HepG2 (cell line): ENCODE measurements at regions not wholly inside any gene's neighbourhood (a gene's known extent, or its start where the extent isn't known, plus 50 kb on each side); places are given as distances from the start of the nearest gene placed in this dataset.

Experiments used
- ATAC-seq: fragments of 200-7000 bp; cut with Tn5 transposase; 3 replicates; pipeline ENCODE4 v1.9.1; 2020; ENCODE audit warnings: mild to moderate bottlenecking, moderate library complexity
- BruUV-seq: library from RNA; stranded (reverse); fragments of 400-500 nt; replicated peaks from 2 replicates; lab custom pipeline; 2021; lab: Mats Ljungman, UMichigan
- CTCF ChIA-PET: fragments of 300-600 bp; formaldehyde crosslinking; extraction: SDS; loops from one replicate; lab custom pipeline; 2021; ENCODE audit warnings: low total read pairs, inconsistent platforms, low intra/inter-chr PET ratio; lab: Yijun Ruan, JAX
- POLR2A ChIA-PET: fragments of 350-600 bp; sonication (Branson Sonifier 250); formaldehyde crosslinking; loops from one replicate; lab custom pipeline; 2020; ENCODE audit warnings: antibody characterized with exemption, inconsistent platforms; lab: Yijun Ruan, JAX
- DNase-seq: peaks from one replicate; pipeline ENCODE4 v3.0.0-alpha.2; 2015; ENCODE audit warnings: low spot score
- FAIRE-seq: peaks from 3 replicates; lab custom pipeline; 2011; peaks lifted over from hg19 to GRCh38; lab: Jason Lieb, UNC
- H2AFZ ChIP-seq: one replicate; pipeline ENCODE4 v1.6.1; 2011; ENCODE audit warnings: low read length, inconsistent platforms
- H3K27ac ChIP-seq: fragments of 300-600 bp; 3 replicates; pipeline ENCODE4 v1.8.0; 2011; ENCODE audit warnings: mixed run types, mild to moderate bottlenecking, mixed read lengths, low read length, inconsistent platforms; ENCODE audit not compliant: insufficient read depth; ENCODE audit errors: extremely low read length
- H3K27me3 ChIP-seq, 2 experiments: fragments of 200-600 bp in 1 of 2; 2 replicates in 1 of 2; 3 replicates in 1 of 2; pipeline versions ENCODE4 v1.6.0 to v1.8.0; 2011; ENCODE audit warnings: low read length in 2 of 2, mild to moderate bottlenecking in 2 of 2, moderate library complexity in 2 of 2, inconsistent platforms in 1 of 2; ENCODE audit not compliant: insufficient read depth in 2 of 2, control insufficient read depth in 1 of 2
- H3K36me3 ChIP-seq, 2 experiments: fragments of 200-600 bp in 1 of 2; replicated peaks in 1 of 2; 2 replicates in 1 of 2; 3 replicates in 1 of 2; pipeline versions ENCODE4 v1.5.1 to v1.8.0; 2011; ENCODE audit warnings: low read length in 2 of 2, inconsistent platforms in 1 of 2; ENCODE audit not compliant: insufficient read depth in 2 of 2, control insufficient read depth in 1 of 2
- H3K4me1 ChIP-seq: 2 replicates; pipeline ENCODE4 v1.5.1; 2012; ENCODE audit warnings: low read length, inconsistent platforms; ENCODE audit not compliant: insufficient read depth
- H3K4me2 ChIP-seq: 2 replicates; pipeline ENCODE4 v1.6.0; 2011; ENCODE audit warnings: low read depth, low read length, inconsistent platforms
- H3K4me3 ChIP-seq, 3 experiments: fragments of 200-600 bp in 1 of 3; sonication (generic), shearing (Covaris generic) in 1 of 3; replicated peaks in 1 of 3; 2 replicates each; pipeline ENCODE4 v1.5.1; 2011 to 2016; ENCODE audit warnings: low read length in 3 of 3, inconsistent platforms in 2 of 3, low read depth in 2 of 3, mild to moderate bottlenecking in 2 of 3, control low read depth in 1 of 3, mixed read lengths in 1 of 3; ENCODE audit not compliant: insufficient read depth in 1 of 3
- H3K79me2 ChIP-seq: one replicate; pipeline ENCODE4 v1.6.1; 2011; ENCODE audit warnings: low read length, inconsistent platforms; ENCODE audit not compliant: insufficient read depth
- H3K9ac ChIP-seq: 2 replicates; pipeline ENCODE4 v1.6.0; 2011; ENCODE audit warnings: mild to moderate bottlenecking, low read depth, low read length, inconsistent platforms; ENCODE audit not compliant: insufficient read depth
- H3K9me3 ChIP-seq: 2 replicates; pipeline ENCODE4 v1.5.1; 2012; ENCODE audit warnings: mild to moderate bottlenecking, low read length
- H4K20me1 ChIP-seq: 2 replicates; pipeline ENCODE4 v1.6.0; 2011; ENCODE audit warnings: inconsistent platforms, mild to moderate bottlenecking, low read length, moderate library complexity; ENCODE audit not compliant: insufficient read depth
- NFE2 ChIP-seq: sonication (generic); formaldehyde crosslinking; IDR thresholded peaks from 2 replicates; pipeline ENCODE4 v1.4.0; 2020; ENCODE audit warnings: missing genetic modification reagents
- SMARCC2 ChIP-seq: fragments of 450-650 bp; IDR thresholded peaks from 2 replicates; pipeline ENCODE4 v1.6.1; 2017; ENCODE audit warnings: antibody characterized with exemption, mild to moderate bottlenecking
- SNAI1 ChIP-seq: sonication (generic); formaldehyde crosslinking; IDR thresholded peaks from 2 replicates; pipeline ENCODE4 v1.5.0; 2020; ENCODE audit warnings: mild to moderate bottlenecking, missing genetic modification reagents, borderline replicate concordance
- STAT5B ChIP-seq: sonication (generic); formaldehyde crosslinking; IDR thresholded peaks from 2 replicates; pipeline ENCODE4 v1.4.0; 2020; ENCODE audit warnings: missing genetic modification reagents
- ZFP1 ChIP-seq: IDR thresholded peaks from 2 replicates; pipeline ENCODE4 v1.6.1; 2016
- ZIK1 ChIP-seq: sonication (generic); formaldehyde crosslinking; IDR thresholded peaks from 2 replicates; pipeline ENCODE4 v1.5.0; 2020; ENCODE audit warnings: mild to moderate bottlenecking, low read depth, missing genetic modification reagents, borderline replicate concordance
- ZSCAN20 ChIP-seq: sonication (generic); formaldehyde crosslinking; IDR thresholded peaks from 2 replicates; pipeline ENCODE4 v1.4.0; 2020; ENCODE audit warnings: missing genetic modification reagents, mild to moderate bottlenecking, borderline replicate concordance
- WGBS: methylation state at CpG from one replicate; pipeline ENCODE4 v1.1.6; 2017; ENCODE audit warnings: low lambda C conversion rate; 5-methylcytosine and 5-hydroxymethylcytosine counted together
- in situ Hi-C: cut with HindIII; loops from 2 replicates; pipeline ENCODE4 v1.10.0; 2017; ENCODE audit warnings: low pct_unique_long_range_greater_than_20kb; ENCODE audit not compliant: extremely low pct_ligation_motif_present
- intact Hi-C: fragments of 100-400 bp; cut with micrococcal nuclease; formaldehyde crosslinking; loops from one replicate; pipeline ENCODE4 v1.10.0; 2022; ENCODE audit not compliant: unreplicated experiment
- TF ChIP-seq, protein P1 (sequence below): sonication (generic); formaldehyde crosslinking; IDR thresholded peaks from 2 replicates; pipeline ENCODE4 v1.5.1; 2020; ENCODE audit warnings: missing genetic modification reagents, mild to moderate bottlenecking, borderline replicate concordance

DNA sequence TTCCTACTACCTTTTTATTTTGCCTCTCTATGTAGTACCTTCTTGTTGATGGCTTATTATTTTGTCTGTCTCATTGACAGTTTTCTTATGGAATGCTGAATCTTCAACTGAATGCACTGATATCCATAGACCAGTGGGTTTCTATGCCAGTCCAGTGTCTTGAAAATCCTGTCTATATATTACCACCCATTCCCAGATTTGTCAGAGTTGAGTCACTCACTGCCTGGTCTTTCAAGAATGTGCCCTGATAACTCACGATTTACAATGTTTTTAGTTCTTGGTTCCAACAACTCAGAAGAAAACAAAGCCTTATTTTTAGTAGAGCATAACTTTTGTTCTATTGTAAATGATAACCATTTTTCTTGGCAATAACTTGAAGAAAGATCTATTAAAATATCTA is 606.0 kb upstream of the PITX2 start:
- TF ChIP-seq SNAI1 (CRISPR knock-in tag), result no peak
- no peak for TF ChIP-seq STAT5B (CRISPR knock-in tag)
- in situ Hi-C loops, result no loop called here
- intact Hi-C loops, result no loop called here
- Histone ChIP-seq H3K9ac (no peak overlapping the region), H3K4me2 (no peak overlapping the region), H3K4me3 (no peak overlapping the region), H3K9me3 (no peaks in the 10 kb centered on the region), H3K4me1 (no peaks in the 10 kb centered on the region), H4K20me1 (no peaks in the 10 kb centered on the region), H3K79me2 (no peaks in the 10 kb centered on the region), H3K36me3 (no peaks in the 10 kb centered on the region), H3K27me3 (no peaks in the 10 kb centered on the region), H3K27ac (no peak overlapping the region), H2AFZ (no peak overlapping the region)
- 3% methylated on average over 1 of the region's 1 CpG for WGBS
- no peak for DNase-seq
- no peak for FAIRE-seq
- POLR2A ChIA-PET, result no interaction called here
- no peak for ATAC-seq
- BruUV-seq, result no TSS peak
- CTCF ChIA-PET, result no interaction called here

DNA sequence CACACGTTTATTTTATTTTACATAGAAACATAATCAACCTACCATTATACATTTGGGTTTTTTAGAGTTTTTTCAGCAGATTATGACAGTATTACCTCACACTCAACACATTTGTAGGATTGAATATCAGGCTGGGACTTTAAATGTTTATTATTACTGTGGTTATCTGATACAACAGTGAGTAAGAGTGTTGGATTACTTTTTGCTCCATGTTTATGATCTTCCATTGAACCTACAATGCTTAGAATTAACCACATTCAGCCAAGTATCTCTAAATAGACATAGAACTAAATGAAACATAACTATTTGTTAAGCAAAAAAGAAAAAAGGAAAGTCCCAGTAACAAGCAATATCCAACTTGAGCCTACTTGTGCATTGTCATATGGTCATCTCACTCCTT is 607.4 kb upstream of the PITX2 start:
- H3K79me2 ChIP-seq, result no peaks in the 10 kb centered on the region
- ChIA-PET POLR2A (no interaction called here), CTCF (no interaction called here)
- FAIRE-seq, result no peak
- no peak overlapping the region for H3K9ac ChIP-seq
- no peaks in the 10 kb centered on the region for H3K27me3 ChIP-seq
- no peaks in the 10 kb centered on the region for H4K20me1 ChIP-seq
- no peaks in the 10 kb centered on the region for H3K36me3 ChIP-seq
- H3K4me1 ChIP-seq, result no peaks in the 10 kb centered on the region
- TF ChIP-seq ZSCAN20 (no peak), ZIK1 (CRISPR knock-in tag) (no peak), ZFP1 (CRISPR knock-in tag) (no peak), NFE2 (CRISPR knock-in tag) (no peak), SMARCC2 (no peak)
- TF ChIP-seq, protein P1, sequence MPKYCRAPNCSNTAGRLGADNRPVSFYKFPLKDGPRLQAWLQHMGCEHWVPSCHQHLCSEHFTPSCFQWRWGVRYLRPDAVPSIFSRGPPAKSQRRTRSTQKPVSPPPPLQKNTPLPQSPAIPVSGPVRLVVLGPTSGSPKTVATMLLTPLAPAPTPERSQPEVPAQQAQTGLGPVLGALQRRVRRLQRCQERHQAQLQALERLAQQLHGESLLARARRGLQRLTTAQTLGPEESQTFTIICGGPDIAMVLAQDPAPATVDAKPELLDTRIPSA (CRISPR knock-in tag), result no peak
- in situ Hi-C loops (no loop called here), intact Hi-C loops (no loop called here)
- H3K9me3 ChIP-seq, result no peaks in the 10 kb centered on the region
- H3K4me3 ChIP-seq, result no peak overlapping the region
- no peak overlapping the region for H3K27ac ChIP-seq
- no peak for ATAC-seq
- no TSS peak for BruUV-seq
- no peak overlapping the region for H3K4me2 ChIP-seq
- no peak for DNase-seq
- 0% methylated on average over 1 of the region's 1 CpG for WGBS
- no peak overlapping the region for H2AFZ ChIP-seq
